HL-60 (cell line): ENCODE measurements at regions not wholly inside any gene's neighbourhood (a gene's known extent, or its start where the extent isn't known, plus 50 kb on each side); places are given as distances from the start of the nearest gene placed in this dataset.
"Not testable (repeated sequence)": the region's sequence is repeated elsewhere in the genome, so short reads cannot be mapped to it uniquely, and the experiment has no call there.

Source experiments
- DNase-seq, 2 experiments: peaks; one replicate each; pipeline ENCODE4 v3.0.0-alpha.2; 2010 to 2020; ENCODE audit warnings: low read depth in 1 of 2, low spot score in 1 of 2
- H3K27ac ChIP-seq: fragments of 250-450 bp; sonication (Bioruptor Pico); replicated peaks from 2 replicates; pipeline ENCODE4 v1.5.1; 2020; ENCODE audit warnings: mild to moderate bottlenecking, moderate library complexity
- H3K27me3 ChIP-seq: fragments of 250-450 bp; sonication (Bioruptor Pico); 2 replicates; pipeline ENCODE4 v1.5.1; 2021; ENCODE audit warnings: mild to moderate bottlenecking, moderate library complexity; ENCODE audit not compliant: insufficient read depth, poor library complexity, severe bottlenecking
- H3K4me3 ChIP-seq: replicated peaks from 2 replicates; pipeline ENCODE4 v1.5.1; 2011; ENCODE audit warnings: mild to moderate bottlenecking, control low read depth, low read length; ENCODE audit not compliant: insufficient read depth
- GABPA ChIP-seq: IDR thresholded peaks from 2 replicates; pipeline ENCODE4 v1.6.1; 2012; ENCODE audit warnings: low read depth
- POLR2AphosphoS5 ChIP-seq: IDR thresholded peaks from 2 replicates; pipeline ENCODE4 v1.6.1; 2012; ENCODE audit warnings: low read depth
- SPI1 ChIP-seq: IDR thresholded peaks from 2 replicates; pipeline ENCODE4 v1.6.1; 2012; ENCODE audit warnings: low read depth, mild to moderate bottlenecking, borderline replicate concordance
- TF ChIP-seq, protein P1 (sequence below): IDR thresholded peaks from one replicate; pipeline ENCODE4 v1.5.1; 2011; ENCODE audit warnings: low read length, control low read depth, inconsistent platforms; ENCODE audit not compliant: insufficient read depth
- TF ChIP-seq, protein P2 (sequence below): IDR thresholded peaks from 2 replicates; pipeline ENCODE4 v1.6.1; 2012; ENCODE audit warnings: low read depth; ENCODE audit not compliant: insufficient replicate concordance

DNA sequence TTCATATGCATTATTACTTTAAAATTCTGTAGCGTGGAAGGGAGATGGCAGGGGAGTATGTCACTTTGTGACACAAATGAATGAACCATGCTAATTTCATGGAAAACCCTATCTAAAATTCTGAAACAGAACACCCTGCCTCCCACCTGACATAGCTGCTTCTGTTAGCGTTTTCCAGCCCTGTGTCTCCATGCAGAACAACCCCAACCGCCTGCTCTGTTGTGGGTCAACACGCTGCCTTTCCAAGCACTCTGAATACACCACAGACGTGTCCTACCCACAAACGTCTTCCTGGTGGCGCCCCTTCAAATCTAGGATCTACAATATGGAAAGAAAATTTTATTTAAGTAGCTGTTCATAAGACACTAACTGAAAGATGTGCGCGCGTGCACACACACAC, 238.6 kb downstream of the TRIML1 start:
- no peak overlapping the region for H3K4me3 ChIP-seq
- DNase-seq: no peak
- TF ChIP-seq, protein P1, sequence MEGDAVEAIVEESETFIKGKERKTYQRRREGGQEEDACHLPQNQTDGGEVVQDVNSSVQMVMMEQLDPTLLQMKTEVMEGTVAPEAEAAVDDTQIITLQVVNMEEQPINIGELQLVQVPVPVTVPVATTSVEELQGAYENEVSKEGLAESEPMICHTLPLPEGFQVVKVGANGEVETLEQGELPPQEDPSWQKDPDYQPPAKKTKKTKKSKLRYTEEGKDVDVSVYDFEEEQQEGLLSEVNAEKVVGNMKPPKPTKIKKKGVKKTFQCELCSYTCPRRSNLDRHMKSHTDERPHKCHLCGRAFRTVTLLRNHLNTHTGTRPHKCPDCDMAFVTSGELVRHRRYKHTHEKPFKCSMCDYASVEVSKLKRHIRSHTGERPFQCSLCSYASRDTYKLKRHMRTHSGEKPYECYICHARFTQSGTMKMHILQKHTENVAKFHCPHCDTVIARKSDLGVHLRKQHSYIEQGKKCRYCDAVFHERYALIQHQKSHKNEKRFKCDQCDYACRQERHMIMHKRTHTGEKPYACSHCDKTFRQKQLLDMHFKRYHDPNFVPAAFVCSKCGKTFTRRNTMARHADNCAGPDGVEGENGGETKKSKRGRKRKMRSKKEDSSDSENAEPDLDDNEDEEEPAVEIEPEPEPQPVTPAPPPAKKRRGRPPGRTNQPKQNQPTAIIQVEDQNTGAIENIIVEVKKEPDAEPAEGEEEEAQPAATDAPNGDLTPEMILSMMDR: no peak
- no peak for TF ChIP-seq POLR2AphosphoS5
- TF ChIP-seq, protein P2, sequence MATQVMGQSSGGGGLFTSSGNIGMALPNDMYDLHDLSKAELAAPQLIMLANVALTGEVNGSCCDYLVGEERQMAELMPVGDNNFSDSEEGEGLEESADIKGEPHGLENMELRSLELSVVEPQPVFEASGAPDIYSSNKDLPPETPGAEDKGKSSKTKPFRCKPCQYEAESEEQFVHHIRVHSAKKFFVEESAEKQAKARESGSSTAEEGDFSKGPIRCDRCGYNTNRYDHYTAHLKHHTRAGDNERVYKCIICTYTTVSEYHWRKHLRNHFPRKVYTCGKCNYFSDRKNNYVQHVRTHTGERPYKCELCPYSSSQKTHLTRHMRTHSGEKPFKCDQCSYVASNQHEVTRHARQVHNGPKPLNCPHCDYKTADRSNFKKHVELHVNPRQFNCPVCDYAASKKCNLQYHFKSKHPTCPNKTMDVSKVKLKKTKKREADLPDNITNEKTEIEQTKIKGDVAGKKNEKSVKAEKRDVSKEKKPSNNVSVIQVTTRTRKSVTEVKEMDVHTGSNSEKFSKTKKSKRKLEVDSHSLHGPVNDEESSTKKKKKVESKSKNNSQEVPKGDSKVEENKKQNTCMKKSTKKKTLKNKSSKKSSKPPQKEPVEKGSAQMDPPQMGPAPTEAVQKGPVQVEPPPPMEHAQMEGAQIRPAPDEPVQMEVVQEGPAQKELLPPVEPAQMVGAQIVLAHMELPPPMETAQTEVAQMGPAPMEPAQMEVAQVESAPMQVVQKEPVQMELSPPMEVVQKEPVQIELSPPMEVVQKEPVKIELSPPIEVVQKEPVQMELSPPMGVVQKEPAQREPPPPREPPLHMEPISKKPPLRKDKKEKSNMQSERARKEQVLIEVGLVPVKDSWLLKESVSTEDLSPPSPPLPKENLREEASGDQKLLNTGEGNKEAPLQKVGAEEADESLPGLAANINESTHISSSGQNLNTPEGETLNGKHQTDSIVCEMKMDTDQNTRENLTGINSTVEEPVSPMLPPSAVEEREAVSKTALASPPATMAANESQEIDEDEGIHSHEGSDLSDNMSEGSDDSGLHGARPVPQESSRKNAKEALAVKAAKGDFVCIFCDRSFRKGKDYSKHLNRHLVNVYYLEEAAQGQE: no peak
- TF ChIP-seq GABPA: no peak
- TF ChIP-seq SPI1: no peak

DNA sequence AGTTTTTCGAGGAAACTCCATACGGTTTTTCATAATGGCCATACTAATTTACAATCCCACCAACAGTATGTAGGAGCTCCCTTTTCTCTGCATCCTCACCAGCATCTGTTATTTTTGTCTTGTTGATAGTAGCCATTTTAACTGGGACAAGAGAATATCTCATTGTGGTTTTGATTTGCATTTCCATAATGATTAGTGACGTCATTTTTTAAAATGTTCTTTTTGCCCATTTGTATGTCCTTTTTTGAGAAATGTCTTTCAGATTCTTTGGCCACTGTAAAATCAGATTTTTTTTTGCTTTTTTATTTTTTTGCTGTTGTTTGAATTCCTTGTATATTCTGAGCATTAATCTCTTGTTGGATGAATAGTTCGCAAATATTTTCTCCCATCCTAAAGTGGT, 243.9 kb downstream of the TRIML1 start:
- Histone ChIP-seq H3K4me3 (no peak overlapping the region), H3K27me3 (no peaks in the 10 kb centered on the region), H3K27ac (no peak overlapping the region)
- TF ChIP-seq POLR2AphosphoS5 (no peak), GABPA (no peak), SPI1 (no peak)
- TF ChIP-seq, protein P1: no peak
- TF ChIP-seq, protein P2: no peak
- no peak for DNase-seq

More for the DNA sequence above, 238.6 kb downstream of the TRIML1 start:
- no peaks in the 10 kb centered on the region for H3K27me3 ChIP-seq
- H3K27ac ChIP-seq: no peak overlapping the region

DNA sequence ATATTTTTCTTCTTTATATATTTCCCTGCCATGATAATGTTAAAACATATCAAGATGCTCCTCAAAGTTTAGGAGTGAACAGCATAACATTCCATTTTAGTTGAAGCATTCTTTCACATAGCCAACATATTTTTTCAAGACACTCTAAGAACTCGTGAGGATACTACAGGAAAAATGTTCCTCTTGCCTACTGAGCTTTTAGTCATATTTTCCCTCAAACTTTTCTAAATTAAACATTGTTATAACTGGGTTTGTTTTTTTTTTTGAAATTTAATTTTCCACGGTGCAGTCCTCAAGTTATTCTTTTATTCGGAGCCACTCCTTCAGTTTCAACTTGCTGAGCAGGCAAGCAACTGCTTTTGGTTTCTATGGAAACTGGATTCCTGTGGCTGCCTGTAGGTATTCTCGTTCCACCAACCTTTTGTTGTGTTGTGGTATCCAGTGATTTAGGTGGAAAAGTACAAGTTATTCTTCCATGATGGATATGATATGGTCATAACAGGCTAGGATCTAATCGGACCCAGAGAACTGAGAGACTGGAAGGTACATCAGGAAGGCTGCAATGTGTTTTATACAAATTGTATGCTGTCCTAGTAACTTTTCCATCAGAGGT, 248.0 kb downstream of the TRIML1 start:
- H3K27ac ChIP-seq: no peak overlapping the region
- no peak overlapping the region for H3K4me3 ChIP-seq
- no peaks in the 10 kb centered on the region for H3K27me3 ChIP-seq
- DNase-seq: no peak
- TF ChIP-seq, protein P1: no peak
- TF ChIP-seq POLR2AphosphoS5: no peak
- TF ChIP-seq SPI1: no peak
- TF ChIP-seq, protein P2: no peak
- TF ChIP-seq GABPA: no peak

DNA sequence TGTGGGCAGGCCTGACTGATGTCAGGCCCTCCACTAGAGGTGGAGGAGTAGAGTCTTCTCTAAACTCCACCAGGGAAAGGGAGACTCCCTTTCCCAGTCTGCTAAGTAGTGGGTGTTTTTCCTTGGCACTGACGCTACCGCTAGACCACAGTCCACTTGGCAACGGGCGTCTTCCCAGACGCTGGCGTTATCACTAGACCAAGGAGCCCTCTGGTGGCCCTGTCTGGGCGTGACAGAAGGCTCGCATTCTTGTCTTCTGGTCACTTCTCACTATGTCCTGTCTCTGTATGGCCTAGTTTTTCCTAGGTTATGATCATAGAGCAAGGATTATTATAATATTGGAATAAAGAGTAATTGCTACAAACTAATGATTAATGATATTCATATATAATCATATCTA, 252.1 kb downstream of the TRIML1 start:
- not testable (repeated sequence) for DNase-seq, H3K27ac ChIP-seq, H3K4me3 ChIP-seq

More for the DNA sequence above, 252.1 kb downstream of the TRIML1 start:
- H3K27me3 ChIP-seq: not testable (repeated sequence)
